Stomach (tissue), 4 donors: ENCODE measurements at regions not wholly inside any gene's neighbourhood (a gene's known extent, or its start where the extent isn't known, plus 50 kb on each side); places are given as distances from the start of the nearest gene placed in this dataset.

Experiments
- EP300 ChIP-seq: sonication (generic); formaldehyde crosslinking; IDR thresholded peaks from one replicate; pipeline ENCODE4 v1.6.1; 2017; ENCODE audit warnings: antibody characterized with exemption
- POLR2A ChIP-seq, 4 donors: fragments of 450-650 bp; IDR thresholded peaks; one replicate each; pipeline ENCODE4 v1.6.1; 2016; ENCODE audit warnings: antibody characterized with exemption in 4 of 4, control low read depth in 2 of 4, mild to moderate bottlenecking in 1 of 4, moderate library complexity in 1 of 4
- POLR2AphosphoS5 ChIP-seq, 3 donors: sonication (generic); formaldehyde crosslinking; IDR thresholded peaks; one replicate each; pipeline ENCODE4 v1.6.1; 2016; ENCODE audit warnings: antibody characterized with exemption in 3 of 3
- TF ChIP-seq, protein P1 (sequence below), 7 experiments: fragments of 450-650 bp in 4 of 7; fragments of 200-600 bp in 3 of 7; sonication (generic) in 3 of 7; IDR thresholded peaks; one replicate each; pipeline ENCODE4 v1.5.1; 2016 to 2019; ENCODE audit warnings: antibody characterized with exemption in 7 of 7, control low read depth in 2 of 7, mild to moderate bottlenecking in 1 of 7

DNA sequence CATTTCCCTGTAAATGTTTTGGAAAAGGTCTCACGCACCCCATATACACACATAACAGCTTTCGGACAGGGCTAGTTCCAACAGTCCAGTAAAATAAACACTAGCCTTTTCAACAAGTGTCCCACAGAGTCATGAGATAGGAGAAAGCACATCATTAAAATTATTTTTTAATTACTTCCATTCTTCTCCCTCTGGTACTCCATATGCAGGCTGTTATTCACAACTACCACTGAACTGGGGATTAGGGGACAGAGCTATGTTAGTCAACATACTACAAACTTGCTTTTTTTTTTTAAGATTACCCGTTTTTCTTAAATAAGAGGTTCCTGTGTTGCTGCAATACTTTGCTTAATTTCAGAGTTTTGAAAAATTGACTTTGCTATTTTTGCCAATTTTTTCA, 576.6 kb upstream of the KCND2 start:
- TF ChIP-seq, protein P1, sequence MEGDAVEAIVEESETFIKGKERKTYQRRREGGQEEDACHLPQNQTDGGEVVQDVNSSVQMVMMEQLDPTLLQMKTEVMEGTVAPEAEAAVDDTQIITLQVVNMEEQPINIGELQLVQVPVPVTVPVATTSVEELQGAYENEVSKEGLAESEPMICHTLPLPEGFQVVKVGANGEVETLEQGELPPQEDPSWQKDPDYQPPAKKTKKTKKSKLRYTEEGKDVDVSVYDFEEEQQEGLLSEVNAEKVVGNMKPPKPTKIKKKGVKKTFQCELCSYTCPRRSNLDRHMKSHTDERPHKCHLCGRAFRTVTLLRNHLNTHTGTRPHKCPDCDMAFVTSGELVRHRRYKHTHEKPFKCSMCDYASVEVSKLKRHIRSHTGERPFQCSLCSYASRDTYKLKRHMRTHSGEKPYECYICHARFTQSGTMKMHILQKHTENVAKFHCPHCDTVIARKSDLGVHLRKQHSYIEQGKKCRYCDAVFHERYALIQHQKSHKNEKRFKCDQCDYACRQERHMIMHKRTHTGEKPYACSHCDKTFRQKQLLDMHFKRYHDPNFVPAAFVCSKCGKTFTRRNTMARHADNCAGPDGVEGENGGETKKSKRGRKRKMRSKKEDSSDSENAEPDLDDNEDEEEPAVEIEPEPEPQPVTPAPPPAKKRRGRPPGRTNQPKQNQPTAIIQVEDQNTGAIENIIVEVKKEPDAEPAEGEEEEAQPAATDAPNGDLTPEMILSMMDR (IDR thresholded peaks at IDR 0.05): no peak
- TF ChIP-seq POLR2A (IDR thresholded peaks at IDR 0.05) (no peak), EP300 (no peak), POLR2AphosphoS5 (IDR thresholded peaks at IDR 0.05) (no peak)
